GM06990 (cell line): ENCODE measurements at regions not wholly inside any gene's neighbourhood (a gene's known extent, or its start where the extent isn't known, plus 50 kb on each side); places are given as distances from the start of the nearest gene placed in this dataset.

Experiments used
- DNase-seq: peaks from one replicate; pipeline ENCODE4 v3.0.0-alpha.2; 2011; ENCODE audit not compliant: insufficient read length; ENCODE audit errors: extremely low read depth
- H3K27me3 ChIP-seq: replicated peaks from 2 replicates; pipeline ENCODE4 v1.6.0; 2011; ENCODE audit warnings: low read length; ENCODE audit not compliant: control insufficient read depth, insufficient read depth
- H3K36me3 ChIP-seq: 2 replicates; pipeline ENCODE4 v1.5.1; 2011; ENCODE audit warnings: low read length; ENCODE audit not compliant: control insufficient read depth, insufficient read depth
- H3K4me3 ChIP-seq: replicated peaks from 2 replicates; pipeline ENCODE4 v1.5.1; 2011; ENCODE audit warnings: low read depth, mild to moderate bottlenecking, control low read depth, low read length
- CTCF ChIP-seq: IDR thresholded peaks from 2 replicates; pipeline ENCODE4 v1.5.1; 2011; ENCODE audit warnings: low read length, control low read depth, mild to moderate bottlenecking, inconsistent platforms; ENCODE audit not compliant: insufficient read depth, poor library complexity, severe bottlenecking

GRCh38 chr2:18784245-18784644, 194.9 kb upstream of the NT5C1B start:
- Histone ChIP-seq H3K4me3 (no peak overlapping the region), H3K27me3 (no peaks in the 10 kb centered on the region), H3K36me3 (no peaks in the 10 kb centered on the region)
- DNase-seq: no peak
- no peak for TF ChIP-seq CTCF

GRCh38 chr2:18781541-18782280, 192.3 kb upstream of the NT5C1B start:
- no peak for DNase-seq
- H3K27me3 ChIP-seq: no peaks in the 10 kb centered on the region
- H3K4me3 ChIP-seq: no peak overlapping the region
- no peaks in the 10 kb centered on the region for H3K36me3 ChIP-seq
- no peak for TF ChIP-seq CTCF

GRCh38 chr2:18777250-18777812, 188.0 kb upstream of the NT5C1B start:
- Histone ChIP-seq H3K4me3 (no peak overlapping the region), H3K36me3 (no peaks in the 10 kb centered on the region), H3K27me3 (no peaks in the 10 kb centered on the region)
- DNase-seq: no peak
- no peak for TF ChIP-seq CTCF

GRCh38 chr2:18771212-18771611, 181.8 kb upstream of the NT5C1B start:
- DNase-seq: no peak
- TF ChIP-seq CTCF: no peak
- H3K4me3 ChIP-seq: no peak overlapping the region
- no peaks in the 10 kb centered on the region for H3K27me3 ChIP-seq
- no peaks in the 10 kb centered on the region for H3K36me3 ChIP-seq

- no peak overlapping the region for H3K4me3 ChIP-seq
- no peaks in the 10 kb centered on the region for H3K27me3 ChIP-seq
- H3K36me3 ChIP-seq: no peaks in the 10 kb centered on the region
- no peak for TF ChIP-seq CTCF
- no peak for DNase-seq
Measured at GRCh38 chr2:18763338-18763737, 174.0 kb upstream of the NT5C1B start.
